Stimulated activated CD4-positive, alpha-beta T cell treated with anti-CD3 and anti-CD28 coated beads, Interleukin-12 subunit alpha, Interleukin-12 subunit beta, amount 100 ng/mL, for 4 hours (primary cell): ENCODE measurements at regions not wholly inside any gene's neighbourhood (a gene's known extent, or its start where the extent isn't known, plus 50 kb on each side); places are given as distances from the start of the nearest gene placed in this dataset.
"Not testable (repeated sequence)": the region's sequence is repeated elsewhere in the genome, so short reads cannot be mapped to it uniquely, and the experiment has no call there.

ENCODE experiments used
- DNase-seq: peaks from one replicate; pipeline ENCODE4 v3.0.0-alpha.2; 2020

DNA sequence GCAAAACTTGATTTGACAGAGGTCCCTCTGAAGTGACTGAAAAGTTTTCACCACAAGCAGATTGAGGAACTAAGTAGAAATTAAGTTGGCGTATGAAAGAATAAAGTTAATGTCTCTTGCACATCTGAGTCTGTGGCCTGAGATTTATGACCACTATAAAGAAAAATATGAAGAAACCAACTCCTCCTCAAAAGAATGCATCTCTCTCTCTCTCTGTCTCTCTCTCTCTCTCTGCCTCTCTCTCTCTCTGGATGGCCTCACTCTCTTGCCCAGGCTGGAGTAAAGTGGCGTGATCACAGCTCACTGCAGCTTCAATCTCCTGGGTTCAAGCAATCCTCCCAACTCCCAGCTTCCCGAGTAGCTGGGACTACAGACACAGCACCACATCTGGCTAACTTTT lies 55.2 kb downstream of the RPL22L1 start:
- DNase-seq, result no peak

DNA sequence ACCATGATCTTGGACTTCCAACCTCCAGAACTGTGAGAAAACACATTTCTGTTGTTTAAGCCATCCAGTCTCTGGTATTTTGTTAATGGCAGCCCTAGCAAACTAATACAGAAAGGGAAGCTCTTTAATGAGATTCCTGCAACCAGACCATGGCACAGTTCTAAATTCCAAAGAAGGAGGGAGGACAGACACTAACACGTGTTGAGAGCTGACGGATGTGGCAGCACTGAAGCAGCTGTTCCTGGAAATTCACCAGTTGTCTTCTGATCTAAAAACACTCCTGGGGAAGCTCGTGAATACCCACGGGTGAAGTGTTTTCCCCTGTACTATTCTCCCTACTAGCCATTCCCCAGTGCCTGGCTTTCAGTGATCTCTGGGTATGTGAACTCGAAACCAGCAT lies 56.7 kb downstream of the RPL22L1 start:
- DNase-seq, result no peak

DNA sequence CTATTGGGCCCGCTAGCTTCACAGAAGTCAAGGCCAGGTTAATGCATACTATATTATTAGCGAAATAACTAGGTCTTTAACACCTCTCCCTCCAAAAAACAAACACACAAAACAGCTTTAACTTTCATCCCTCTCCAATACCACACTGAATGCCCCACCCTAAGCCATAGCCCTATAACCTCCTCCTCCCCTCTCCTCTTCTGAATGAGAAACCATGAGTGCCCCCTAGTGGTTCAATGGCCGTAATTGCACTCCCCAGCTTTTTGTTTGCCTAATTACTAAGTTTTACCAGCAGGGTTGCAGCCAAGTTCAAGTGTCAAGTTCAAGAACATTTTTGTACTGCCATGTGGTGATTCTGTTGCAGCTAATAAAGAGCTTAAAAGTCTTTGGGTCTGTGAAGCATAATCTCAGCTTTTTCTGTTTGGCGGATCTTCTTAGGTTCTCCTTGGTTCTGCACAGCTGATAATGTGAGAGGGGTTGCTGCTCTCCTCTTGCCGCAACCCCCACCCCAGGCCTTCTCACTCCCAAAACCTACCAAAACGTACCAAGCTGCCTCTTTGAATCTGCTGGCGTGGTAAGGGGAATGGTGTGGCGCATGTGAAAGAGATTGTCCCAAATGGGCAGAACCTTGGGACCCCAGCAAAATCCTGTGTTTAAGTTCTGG lies 57.9 kb downstream of the RPL22L1 start:
- DNase-seq, result peak; percentile 47

DNA sequence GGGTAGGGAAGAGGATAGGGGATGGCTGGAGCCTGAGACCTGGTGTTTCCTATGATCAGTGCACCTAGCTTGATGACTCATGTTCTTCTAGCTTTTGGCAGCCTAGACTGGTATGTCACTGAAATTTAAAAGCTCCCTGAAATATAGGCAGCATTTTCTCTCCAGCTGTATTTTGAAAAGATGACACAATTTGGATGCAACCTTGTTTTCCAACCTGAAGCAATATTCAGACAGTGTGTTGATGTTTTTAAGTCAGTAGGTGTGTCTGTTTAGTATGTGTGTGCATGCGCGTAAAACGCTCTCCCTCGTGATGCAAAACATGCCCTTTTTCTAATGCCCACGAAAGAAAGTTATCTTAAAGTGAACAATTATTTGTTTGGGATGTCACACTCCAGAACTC lies 58.5 kb downstream of the RPL22L1 start:
- no peak for DNase-seq

DNA sequence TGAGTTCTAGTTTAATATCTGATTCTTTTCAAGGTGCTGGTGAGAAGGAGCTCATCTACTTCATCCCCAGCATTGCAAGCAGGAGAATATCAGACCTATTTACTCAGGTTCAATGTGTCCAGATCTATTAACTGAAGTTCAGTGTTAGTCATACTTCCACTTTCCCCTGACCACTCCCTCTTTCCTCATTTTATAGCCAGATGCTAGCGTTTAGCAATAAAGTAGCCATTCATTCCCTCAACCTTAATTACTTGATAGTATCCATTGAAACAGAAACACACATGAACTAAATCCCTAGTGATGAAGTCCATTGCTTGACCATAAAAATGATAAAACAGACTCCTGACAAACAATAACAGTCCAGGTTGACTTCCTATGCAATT lies 60.0 kb downstream of the RPL22L1 start:
- DNase-seq, result no peak

DNA sequence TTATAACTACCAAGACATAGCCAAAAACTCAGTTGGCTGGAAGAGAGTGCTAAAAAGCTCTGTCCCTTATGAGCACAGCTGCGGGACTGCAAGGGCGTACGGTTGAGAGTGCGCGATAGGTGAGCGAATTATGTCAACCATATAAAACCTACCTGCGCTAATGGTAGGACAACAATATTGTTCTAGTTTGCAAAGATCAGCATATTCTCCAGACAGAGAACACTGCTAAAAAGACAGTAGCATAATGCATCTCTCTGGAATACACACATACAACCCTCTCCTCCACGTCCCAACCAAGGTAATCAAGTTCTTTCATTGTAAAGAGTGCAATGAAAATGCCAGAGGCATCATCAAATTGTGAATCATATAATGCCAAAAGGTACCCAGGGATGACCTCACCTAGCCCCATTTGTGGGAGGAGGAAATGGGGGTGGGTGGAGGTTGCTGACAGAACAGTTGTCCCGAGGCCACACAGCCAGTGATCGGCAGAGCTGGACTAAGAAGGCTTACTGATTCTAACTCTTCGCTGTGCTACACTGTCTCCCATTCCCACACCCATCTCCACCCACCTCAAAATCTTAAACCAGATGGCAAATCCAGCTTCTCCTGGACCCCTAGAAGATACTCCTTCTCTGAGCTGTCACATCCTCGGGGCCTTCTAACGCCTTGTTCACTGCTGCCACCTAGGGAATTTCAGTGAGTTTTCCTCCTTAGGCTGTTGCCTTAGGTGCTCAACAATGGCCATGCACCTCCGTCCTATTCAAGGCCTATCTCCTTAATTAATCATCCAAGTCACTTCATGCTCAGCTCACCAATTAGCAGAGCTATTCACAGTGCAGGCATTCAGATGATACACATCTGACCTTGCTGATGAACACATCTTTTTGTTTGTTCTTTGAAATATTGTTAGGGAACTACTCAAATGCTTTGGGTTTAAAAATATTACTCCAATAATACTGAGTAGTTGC lies 60.7 kb downstream of the RPL22L1 start:
- no peak for DNase-seq

DNA sequence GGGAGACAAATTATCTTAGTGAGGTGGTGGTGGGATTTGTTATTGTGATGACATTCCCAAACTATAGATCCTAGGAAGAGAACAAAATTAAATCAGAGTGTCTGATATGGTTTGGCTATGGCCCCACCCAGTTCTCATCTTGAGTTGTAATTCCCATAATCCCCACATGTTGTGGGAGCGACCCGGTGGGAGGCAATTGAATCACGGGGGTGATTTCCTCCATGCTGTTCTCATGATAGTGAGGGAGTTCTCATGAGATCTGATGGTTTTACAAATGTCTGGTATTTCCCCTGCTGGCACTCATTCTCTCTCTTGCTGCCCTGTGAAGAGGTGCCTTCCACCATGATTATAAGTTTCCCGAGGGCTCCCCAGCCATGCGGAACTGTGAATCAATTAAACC lies 62.0 kb downstream of the RPL22L1 start:
- DNase-seq, result no peak

DNA sequence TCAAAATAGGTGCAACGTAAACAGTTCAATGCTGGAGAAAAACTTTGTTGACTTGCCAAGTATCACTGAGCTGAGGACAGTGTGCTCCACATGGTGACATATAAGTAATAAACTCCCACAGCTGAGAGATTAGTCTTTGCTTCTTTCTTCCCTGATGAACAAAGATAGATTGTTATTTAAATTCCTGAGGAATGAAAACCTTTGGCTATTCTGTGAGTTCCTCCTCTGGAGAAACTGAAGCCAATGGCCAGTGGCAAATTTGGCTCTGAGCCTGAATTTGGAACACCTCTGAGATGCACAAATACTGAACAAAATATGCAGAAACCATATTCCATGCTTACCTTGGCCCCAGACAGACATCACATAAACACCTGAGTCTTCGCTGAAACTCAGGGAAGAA lies 63.3 kb downstream of the RPL22L1 start:
- no peak for DNase-seq

DNA sequence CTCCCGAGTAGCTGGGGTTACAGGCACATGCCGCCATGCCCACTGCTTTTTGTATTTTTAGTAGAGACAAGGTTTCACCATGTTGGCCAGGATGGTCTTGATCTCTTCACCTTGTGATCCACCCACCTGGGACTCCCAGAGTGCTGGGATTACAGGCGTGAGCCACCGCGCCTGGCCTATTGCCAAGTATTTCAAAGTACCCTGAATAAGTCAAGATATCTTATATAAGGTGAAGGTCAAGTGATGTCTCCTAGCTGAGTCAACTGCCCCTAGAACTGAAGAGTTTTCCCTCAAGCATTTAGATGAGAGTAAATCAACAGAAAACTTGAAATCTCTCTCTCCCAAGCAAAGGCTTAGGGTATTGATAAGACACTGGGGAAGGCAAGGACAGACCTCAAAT lies 63.9 kb downstream of the RPL22L1 start:
- DNase-seq, result no peak

DNA sequence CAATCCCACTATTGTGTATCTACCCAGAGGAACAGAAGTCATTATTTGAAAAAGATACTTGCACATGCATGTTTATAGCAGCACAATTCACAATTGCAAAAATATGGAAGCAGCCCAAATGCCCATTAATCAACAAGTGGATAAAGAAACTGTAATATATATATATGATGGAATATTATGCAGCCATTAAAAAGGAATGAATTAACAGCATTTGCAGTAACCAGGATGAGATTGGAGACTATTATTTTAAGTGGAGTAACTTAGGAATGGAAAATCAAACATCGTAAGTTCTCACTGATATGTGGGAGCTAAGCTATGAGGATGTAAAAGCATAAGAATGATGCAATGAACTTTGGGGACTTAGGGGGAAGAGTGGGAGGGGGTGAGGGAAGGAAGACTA lies 64.7 kb downstream of the RPL22L1 start:
- DNase-seq, result not testable (repeated sequence)

DNA sequence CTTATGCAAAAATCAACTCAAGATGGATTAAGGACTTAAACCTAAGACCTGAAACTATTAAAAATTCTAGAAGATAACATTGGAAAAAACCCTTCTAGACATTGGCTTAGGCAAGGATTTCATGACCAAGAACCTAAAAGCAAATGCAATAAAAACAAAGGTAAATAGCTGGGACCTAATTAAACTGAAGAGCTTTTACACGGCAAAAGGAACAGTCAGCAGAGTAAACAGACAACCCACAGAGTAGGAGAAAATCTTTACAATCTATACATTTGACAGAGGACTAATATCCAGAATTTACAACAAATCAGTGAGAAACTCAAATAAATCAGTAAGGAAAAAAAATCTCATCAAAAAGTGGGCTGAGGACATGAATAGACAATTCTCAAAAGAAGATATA lies 65.4 kb downstream of the RPL22L1 start:
- not testable (repeated sequence) for DNase-seq

DNA sequence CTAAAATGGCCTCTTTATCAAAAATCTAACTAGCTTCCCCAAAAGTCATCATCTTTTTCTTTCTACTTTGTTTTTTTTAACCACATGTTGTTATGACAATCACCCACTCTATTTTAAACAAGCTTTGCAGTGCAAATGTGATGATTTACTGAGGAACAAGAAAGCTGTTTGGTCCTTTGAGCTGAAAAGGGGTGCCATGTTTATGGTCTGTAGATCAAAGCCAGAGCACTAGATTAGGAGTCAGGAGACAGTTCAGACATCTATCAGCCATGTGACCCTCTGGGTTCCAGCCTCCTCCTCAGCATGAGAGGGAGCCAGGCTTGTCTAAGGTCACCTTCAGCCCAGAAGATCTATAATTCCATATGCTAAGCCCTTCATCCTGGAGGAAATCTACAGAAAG lies 65.9 kb downstream of the RPL22L1 start:
- DNase-seq, result no peak

DNA sequence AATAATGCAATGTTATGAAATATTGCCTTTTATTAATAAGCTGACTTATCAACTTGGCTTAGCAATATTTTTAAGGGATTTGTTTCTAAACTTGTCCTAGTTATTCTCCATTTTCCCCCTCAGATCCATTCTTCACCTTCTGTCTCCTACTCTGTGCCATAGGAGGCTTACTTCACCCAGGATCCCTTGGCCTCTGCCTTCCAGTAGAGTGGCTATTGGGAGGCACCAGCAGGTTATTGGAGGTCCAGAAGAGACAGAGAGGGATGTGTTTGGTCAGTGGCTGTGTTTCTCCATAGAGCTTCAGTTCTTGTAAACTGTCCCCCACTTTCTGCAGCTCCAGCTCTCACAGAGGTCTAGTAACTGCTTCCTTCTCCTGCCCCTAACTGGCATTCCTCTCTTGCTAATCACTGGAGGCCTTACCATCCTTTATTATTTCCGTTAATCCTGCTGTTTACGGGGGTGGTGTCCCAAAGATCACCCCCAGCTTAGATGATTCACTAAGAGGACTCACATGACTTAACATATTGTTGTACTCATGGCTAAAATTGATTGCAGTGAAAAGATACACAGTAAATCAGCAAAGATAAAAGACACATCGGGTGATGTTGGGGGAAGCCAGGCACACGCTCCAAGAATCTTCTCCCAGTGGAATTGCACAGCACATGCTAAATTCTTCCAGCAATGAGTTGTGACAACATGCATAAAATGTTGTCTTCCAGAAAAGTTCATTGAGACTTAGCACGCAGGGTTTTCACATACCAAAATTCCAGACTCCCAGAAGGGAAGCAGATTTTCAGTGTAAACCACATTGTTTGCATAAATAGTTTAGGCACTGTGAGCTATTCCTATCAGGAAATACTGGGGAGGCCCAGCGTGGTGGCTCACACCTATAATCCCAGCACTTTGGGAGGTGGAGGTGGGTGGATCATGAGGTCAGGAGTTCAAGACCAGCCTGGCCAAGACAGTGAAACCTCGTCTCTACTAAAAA lies 67.5 kb downstream of the RPL22L1 start:
- no peak for DNase-seq

DNA sequence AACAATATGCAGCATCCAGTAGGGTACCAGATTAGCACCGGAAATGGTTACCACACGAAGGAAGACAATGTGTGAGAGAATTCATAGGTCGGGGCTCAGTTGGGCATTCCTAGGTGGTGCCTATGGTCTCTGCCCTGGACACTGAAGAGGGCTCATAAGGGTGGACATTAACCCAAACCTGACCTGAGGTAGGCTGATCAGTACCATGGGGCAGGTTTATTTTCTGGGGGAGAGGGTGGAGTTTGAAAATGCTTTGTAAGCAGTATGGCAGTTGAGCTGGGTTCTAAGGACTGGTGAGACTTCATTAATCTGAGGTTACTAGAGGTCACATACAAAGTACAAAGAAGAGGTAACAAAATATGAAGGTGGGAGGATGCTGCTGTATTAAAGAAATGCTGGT lies 68.4 kb downstream of the RPL22L1 start:
- no peak for DNase-seq

DNA sequence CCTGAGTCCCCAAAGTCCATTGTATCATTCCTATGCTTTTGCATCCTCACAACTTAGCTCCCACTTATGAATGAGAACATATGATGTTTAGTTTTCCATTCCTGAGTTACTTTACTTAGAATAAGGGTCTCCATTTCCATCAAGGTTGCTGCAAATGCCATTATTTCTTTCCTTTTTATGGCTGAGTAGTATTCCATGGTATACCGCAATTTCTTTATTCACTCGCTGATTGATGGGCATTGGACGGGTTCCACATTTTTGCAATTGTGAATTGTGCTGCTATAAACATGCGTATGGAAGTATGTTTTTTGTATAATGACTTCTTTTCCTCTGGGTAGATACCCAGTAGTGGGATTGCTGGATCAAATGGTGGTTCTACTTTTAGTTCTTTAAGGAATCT lies 69.7 kb downstream of the RPL22L1 start:
- not testable (repeated sequence) for DNase-seq

DNA sequence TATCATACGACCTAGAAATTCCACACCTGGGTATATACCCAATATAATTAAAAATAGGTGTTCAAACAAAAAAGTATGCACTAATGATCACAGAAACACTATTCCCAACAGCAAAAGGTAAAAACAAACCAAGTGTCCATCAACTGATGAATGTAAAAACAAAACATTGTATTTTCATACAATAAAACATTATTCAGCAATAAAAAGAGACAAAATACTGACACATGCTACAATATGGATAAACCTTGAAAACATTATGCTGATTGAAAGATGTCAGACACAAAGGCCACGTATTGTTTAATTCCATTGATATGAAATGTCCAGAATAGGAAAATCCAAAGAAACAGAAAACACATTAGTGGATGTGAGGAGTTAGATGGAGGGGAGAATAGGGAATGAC lies 71.0 kb downstream of the RPL22L1 start:
- DNase-seq, result no peak

DNA sequence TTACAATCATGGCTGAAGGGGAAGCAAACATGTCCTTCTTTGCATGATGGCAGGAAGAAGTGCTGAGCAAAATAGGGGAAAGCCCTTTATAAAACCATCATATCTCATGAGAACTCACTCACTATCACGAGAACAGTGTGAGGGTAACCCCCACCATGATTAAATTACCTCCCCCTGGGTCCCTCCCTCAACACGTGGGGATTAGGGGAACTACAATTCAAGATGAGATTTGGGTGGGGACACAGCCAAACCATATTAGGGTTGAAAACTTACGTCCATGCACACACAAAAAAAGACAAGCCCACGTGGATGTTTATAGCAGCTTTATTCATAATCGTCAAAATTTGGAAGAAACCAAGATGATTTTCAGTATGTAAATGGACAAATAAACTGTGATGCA lies 72.3 kb downstream of the RPL22L1 start:
- DNase-seq, result no peak

DNA sequence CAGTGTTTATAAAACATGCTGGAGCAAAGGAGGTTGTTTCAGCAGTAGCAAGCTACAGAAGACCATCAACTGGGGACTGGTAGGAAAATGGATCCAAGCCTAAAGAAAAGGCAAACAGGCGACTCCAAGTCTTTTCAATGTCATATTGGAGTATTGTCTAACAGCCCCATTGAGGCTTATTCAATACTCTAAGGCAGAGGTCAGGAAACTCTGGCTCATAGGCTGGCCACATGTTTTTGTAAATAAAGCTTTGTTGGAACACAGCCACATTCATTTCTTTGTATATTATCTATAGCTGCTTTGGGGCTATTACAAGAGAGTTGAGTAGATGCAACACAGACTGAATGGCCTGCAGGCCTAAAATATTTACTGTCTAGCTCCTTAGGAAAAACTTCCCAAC lies 77.5 kb downstream of the RPL22L1 start:
- DNase-seq, result no peak

DNA sequence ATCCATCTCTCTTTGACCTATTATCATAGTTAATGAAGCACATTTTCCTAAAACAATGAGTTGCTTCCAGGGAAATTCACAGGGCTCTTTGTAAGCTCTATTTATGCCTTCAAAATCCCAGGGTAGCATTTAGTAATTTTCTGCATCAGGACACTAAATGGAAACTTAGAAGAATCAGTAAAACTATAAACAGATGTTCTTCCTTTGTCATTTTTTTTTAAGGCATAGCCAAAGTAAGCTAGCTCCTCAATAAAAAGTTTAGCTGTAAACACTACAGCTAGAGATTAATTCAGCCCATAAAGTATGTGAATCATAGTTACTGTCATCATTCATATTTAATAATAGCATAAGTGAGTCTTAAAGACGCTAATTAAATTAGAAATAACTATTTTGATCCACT lies 79.3 kb downstream of the RPL22L1 start:
- no peak for DNase-seq

DNA sequence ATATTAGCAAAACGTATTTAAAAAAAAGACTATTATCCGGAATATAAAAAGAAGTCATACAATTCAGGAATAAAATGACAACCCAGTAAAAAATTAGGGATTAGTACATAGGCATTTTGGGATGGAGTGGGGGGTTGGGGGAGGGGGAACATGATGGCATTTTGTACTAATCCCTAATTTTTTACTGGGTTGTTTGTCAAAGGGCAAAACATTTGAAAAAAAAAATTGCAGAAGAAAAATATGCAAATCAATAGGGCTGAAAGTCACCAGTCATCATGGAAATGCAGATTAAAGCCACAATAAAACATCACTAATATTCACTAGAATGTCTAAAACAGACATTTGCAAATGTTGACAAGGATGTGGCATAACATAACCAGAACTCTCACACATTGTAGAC lies 82.5 kb downstream of the RPL22L1 start:
- DNase-seq, result no peak

DNA sequence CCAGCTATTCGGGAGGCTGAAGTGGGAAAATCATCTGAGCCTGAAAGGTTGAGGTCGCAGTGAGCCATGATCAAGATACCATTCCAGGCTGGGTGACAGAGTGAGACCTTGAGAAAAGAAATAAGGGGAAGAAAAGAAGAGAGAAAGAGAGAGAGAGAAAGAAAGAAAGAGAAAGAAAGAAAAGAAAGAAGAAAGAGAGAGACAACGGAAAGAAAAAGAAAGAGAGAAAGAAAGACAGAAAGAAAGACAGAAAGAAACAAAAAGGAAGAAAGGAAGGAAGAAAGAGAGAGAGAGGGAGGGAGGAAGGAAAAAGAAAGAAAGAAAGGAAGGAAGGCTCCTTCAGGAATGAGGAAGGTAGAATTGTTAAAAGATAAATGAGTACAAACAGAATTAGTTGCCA lies 84.5 kb downstream of the RPL22L1 start:
- no peak for DNase-seq

DNA sequence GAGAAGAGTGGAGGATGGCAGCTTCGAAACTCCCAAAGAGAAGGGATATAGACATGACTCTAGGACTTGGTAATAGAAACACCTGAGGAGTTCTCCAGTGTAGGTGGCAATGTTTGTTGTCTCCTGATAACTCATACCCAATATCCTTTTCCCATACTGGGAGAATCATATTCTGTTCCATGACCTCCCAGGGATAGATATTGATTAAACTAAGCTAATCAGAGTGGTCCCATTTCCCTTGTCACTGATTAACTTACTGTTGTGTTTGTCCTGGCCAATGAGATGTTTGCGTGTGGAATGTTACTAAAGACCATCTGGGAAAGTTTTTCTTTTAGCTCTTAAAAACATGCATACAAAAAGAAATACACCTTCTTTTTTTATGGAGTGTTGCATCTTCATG lies 85.6 kb downstream of the RPL22L1 start:
- no peak for DNase-seq

DNA sequence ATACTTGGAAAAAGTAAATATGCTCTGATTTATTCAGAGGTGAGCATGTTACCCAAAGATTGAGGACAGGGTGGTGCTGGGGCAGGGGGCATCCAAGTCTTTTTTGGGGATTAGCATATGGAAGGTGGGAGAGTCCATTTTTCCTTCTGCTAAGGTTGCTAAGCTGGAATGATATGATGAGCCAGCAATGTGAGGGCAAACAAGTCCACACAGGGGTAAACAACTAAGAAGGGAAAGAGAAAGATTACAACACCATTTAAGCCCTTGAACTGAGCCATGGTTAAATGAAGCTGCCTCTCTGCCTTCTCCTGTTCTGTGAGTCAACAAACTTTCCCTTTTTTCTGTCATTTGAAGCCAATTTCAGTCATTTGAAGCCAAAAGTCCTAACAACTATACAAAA lies 89.0 kb downstream of the RPL22L1 start:
- DNase-seq, result no peak
